ENCODE measurements at regions not wholly inside any gene's neighbourhood (a gene's known extent, or its start where the extent isn't known, plus 50 kb on each side); places are given as distances from the start of the nearest gene placed in this dataset.
"Not testable (repeated sequence)": the region's sequence is repeated elsewhere in the genome, so short reads cannot be mapped to it uniquely, and the experiment has no call there.

- Histone ChIP-seq H3K36me3 (ENCODE audit: low read length) (no peaks in the 10 kb centered on the region), H2AFZ (ENCODE audit: low read depth, low read length, severe bottlenecking) (no peak overlapping the region), H3F3A (ENCODE audit: insufficient read depth) (no peaks in the 10 kb centered on the region), H3K79me2 (ENCODE audit: insufficient read depth, low read length) (no peaks in the 10 kb centered on the region), H3K27ac (ENCODE audit: low read depth, low read length) (no peak overlapping the region), H3K9me3 (ENCODE audit: insufficient read depth, low read length) (no peaks in the 10 kb centered on the region), H3K4me3 (ENCODE audit: insufficient read depth, low read length, poor library complexity, severe bottlenecking) (no peak overlapping the region), H3K4me2 (ENCODE audit: low read depth, low read length, poor library complexity, severe bottlenecking) (no peak overlapping the region), H3K9ac (ENCODE audit: low read length) (no peak overlapping the region), H4K20me1 (ENCODE audit: low read depth, low read length) (no peaks in the 10 kb centered on the region), H3K27me3 (ENCODE audit: low read length) (no peaks in the 10 kb centered on the region), H3K9me2 (replicated peaks; ENCODE audit: insufficient read depth, low read length) (no peaks in the 10 kb centered on the region; the same call in 1 of the 2 replicates)
- no peak for TF ChIP-seq EZH2phosphoT487 (conservative IDR thresholded peaks at IDR 0.05; ENCODE audit: low read length)
- no peak for TF ChIP-seq CTCF (IDR thresholded peaks at IDR 0.05; ENCODE audit: insufficient read depth, low read length, poor library complexity, severe bottlenecking)
Observed at GRCh38 chr1:60612790-60613189, 469.6 kb upstream of the NFIA start.

- H3K27ac ChIP-seq (ENCODE audit: low read depth, low read length); H2AFZ ChIP-seq (ENCODE audit: low read depth, low read length, severe bottlenecking); H3K27me3 ChIP-seq (ENCODE audit: low read length); H3K79me2 ChIP-seq (ENCODE audit: insufficient read depth, low read length); H3K9ac ChIP-seq (ENCODE audit: low read length); H3K9me2 ChIP-seq (replicated peaks; ENCODE audit: insufficient read depth, low read length); H3K4me3 ChIP-seq (ENCODE audit: insufficient read depth, low read length, poor library complexity, severe bottlenecking); H3K4me2 ChIP-seq (ENCODE audit: low read depth, low read length, poor library complexity, severe bottlenecking); H4K20me1 ChIP-seq (ENCODE audit: low read depth, low read length); H3K9me3 ChIP-seq (ENCODE audit: insufficient read depth, low read length); H3F3A ChIP-seq (ENCODE audit: insufficient read depth); H3K36me3 ChIP-seq (ENCODE audit: low read length): not testable (repeated sequence)
Observed at GRCh38 chr1:60606921-60607320, 475.4 kb upstream of the NFIA start.

GRCh38 chr1:60600532-60600931, 481.8 kb upstream of the NFIA start:
- no peaks in the 10 kb centered on the region for H3K36me3 ChIP-seq (ENCODE audit: low read length)
- no peak for TF ChIP-seq CTCF (IDR thresholded peaks at IDR 0.05; ENCODE audit: insufficient read depth, low read length, poor library complexity, severe bottlenecking)
- no peak for TF ChIP-seq EZH2phosphoT487 (conservative IDR thresholded peaks at IDR 0.05; ENCODE audit: low read length)
- H3K27me3 ChIP-seq (ENCODE audit: low read length) = no peaks in the 10 kb centered on the region
- no peaks in the 10 kb centered on the region for H3K9me3 ChIP-seq (ENCODE audit: insufficient read depth, low read length)
- H3K9me2 ChIP-seq (replicated peaks; ENCODE audit: insufficient read depth, low read length) = no peaks in the 10 kb centered on the region
- no peaks in the 10 kb centered on the region for H3F3A ChIP-seq (ENCODE audit: insufficient read depth)
- H4K20me1 ChIP-seq (ENCODE audit: low read depth, low read length) = no peaks in the 10 kb centered on the region
- H3K27ac ChIP-seq (ENCODE audit: low read depth, low read length) = no peak overlapping the region
- H3K4me3 ChIP-seq (ENCODE audit: insufficient read depth, low read length, poor library complexity, severe bottlenecking) = no peak overlapping the region
- H3K9ac ChIP-seq (ENCODE audit: low read length) = no peak overlapping the region
- no peak overlapping the region for H3K4me2 ChIP-seq (ENCODE audit: low read depth, low read length, poor library complexity, severe bottlenecking)
- no peak overlapping the region for H2AFZ ChIP-seq (ENCODE audit: low read depth, low read length, severe bottlenecking)
- no peaks in the 10 kb centered on the region for H3K79me2 ChIP-seq (ENCODE audit: insufficient read depth, low read length)

- H3K4me3 ChIP-seq (ENCODE audit: insufficient read depth, low read length, poor library complexity, severe bottlenecking) = no peak overlapping the region
- no peak overlapping the region for H3K27ac ChIP-seq (ENCODE audit: low read depth, low read length)
- no peaks in the 10 kb centered on the region for H3K9me3 ChIP-seq (ENCODE audit: insufficient read depth, low read length)
- no peaks in the 10 kb centered on the region for H4K20me1 ChIP-seq (ENCODE audit: low read depth, low read length)
- no peak overlapping the region for H3K9ac ChIP-seq (ENCODE audit: low read length)
- H3K36me3 ChIP-seq (ENCODE audit: low read length) = no peaks in the 10 kb centered on the region
- H2AFZ ChIP-seq (ENCODE audit: low read depth, low read length, severe bottlenecking) = no peak overlapping the region
- H3K4me2 ChIP-seq (ENCODE audit: low read depth, low read length, poor library complexity, severe bottlenecking) = no peak overlapping the region
- H3K79me2 ChIP-seq (ENCODE audit: insufficient read depth, low read length) = no peaks in the 10 kb centered on the region
- no peaks in the 10 kb centered on the region for H3K9me2 ChIP-seq (replicated peaks; ENCODE audit: insufficient read depth, low read length)
- H3F3A ChIP-seq (ENCODE audit: insufficient read depth) = no peaks in the 10 kb centered on the region
- no peaks in the 10 kb centered on the region for H3K27me3 ChIP-seq (ENCODE audit: low read length)
- TF ChIP-seq EZH2phosphoT487 (conservative IDR thresholded peaks at IDR 0.05; ENCODE audit: low read length) (no peak), CTCF (IDR thresholded peaks at IDR 0.05; ENCODE audit: insufficient read depth, low read length, poor library complexity, severe bottlenecking) (no peak)
Observed at GRCh38 chr1:60599574-60599973, 482.8 kb upstream of the NFIA start.

Measured in SU-DHL-6 (cell line).